ENCODE measurements at regions not wholly inside any gene's neighbourhood (a gene's known extent, or its start where the extent isn't known, plus 50 kb on each side); places are given as distances from the start of the nearest gene placed in this dataset.

- TF ChIP-seq POLR2AphosphoS5 (IDR thresholded peaks at IDR 0.05; ENCODE audit: low read depth) (no peak), CREB1 (CRISPR knock-in tag; IDR thresholded peaks at IDR 0.05; ENCODE audit: low read depth) (no peak), EZH2 (IDR thresholded peaks at IDR 0.05; ENCODE audit: low read depth, unreplicated experiment) (no peak), EZH2phosphoT487 (IDR thresholded peaks at IDR 0.05; ENCODE audit: unreplicated experiment) (no peak), STAT1 (IDR thresholded peaks at IDR 0.05; ENCODE audit: unreplicated experiment) (no peak), JUNB (IDR thresholded peaks at IDR 0.05; ENCODE audit: unreplicated experiment) (no peak), ZNF462 (CRISPR knock-in tag; IDR thresholded peaks at IDR 0.05) (no peak), NANOG (IDR thresholded peaks at IDR 0.05; ENCODE audit: borderline replicate concordance) (no peak), ZNF114 (CRISPR knock-in tag; IDR thresholded peaks at IDR 0.05) (no peak), ZNF331 (CRISPR knock-in tag; IDR thresholded peaks at IDR 0.05; ENCODE audit: low read depth) (no peak)
- TF ChIP-seq, protein P1, sequence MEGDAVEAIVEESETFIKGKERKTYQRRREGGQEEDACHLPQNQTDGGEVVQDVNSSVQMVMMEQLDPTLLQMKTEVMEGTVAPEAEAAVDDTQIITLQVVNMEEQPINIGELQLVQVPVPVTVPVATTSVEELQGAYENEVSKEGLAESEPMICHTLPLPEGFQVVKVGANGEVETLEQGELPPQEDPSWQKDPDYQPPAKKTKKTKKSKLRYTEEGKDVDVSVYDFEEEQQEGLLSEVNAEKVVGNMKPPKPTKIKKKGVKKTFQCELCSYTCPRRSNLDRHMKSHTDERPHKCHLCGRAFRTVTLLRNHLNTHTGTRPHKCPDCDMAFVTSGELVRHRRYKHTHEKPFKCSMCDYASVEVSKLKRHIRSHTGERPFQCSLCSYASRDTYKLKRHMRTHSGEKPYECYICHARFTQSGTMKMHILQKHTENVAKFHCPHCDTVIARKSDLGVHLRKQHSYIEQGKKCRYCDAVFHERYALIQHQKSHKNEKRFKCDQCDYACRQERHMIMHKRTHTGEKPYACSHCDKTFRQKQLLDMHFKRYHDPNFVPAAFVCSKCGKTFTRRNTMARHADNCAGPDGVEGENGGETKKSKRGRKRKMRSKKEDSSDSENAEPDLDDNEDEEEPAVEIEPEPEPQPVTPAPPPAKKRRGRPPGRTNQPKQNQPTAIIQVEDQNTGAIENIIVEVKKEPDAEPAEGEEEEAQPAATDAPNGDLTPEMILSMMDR (conservative IDR thresholded peaks at IDR 0.05; ENCODE audit: low read depth in 2 of 2), result no peak
- TF ChIP-seq, protein P2, sequence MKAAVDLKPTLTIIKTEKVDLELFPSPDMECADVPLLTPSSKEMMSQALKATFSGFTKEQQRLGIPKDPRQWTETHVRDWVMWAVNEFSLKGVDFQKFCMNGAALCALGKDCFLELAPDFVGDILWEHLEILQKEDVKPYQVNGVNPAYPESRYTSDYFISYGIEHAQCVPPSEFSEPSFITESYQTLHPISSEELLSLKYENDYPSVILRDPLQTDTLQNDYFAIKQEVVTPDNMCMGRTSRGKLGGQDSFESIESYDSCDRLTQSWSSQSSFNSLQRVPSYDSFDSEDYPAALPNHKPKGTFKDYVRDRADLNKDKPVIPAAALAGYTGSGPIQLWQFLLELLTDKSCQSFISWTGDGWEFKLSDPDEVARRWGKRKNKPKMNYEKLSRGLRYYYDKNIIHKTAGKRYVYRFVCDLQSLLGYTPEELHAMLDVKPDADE (IDR thresholded peaks at IDR 0.05), result no peak
- TF ChIP-seq, protein P3, sequence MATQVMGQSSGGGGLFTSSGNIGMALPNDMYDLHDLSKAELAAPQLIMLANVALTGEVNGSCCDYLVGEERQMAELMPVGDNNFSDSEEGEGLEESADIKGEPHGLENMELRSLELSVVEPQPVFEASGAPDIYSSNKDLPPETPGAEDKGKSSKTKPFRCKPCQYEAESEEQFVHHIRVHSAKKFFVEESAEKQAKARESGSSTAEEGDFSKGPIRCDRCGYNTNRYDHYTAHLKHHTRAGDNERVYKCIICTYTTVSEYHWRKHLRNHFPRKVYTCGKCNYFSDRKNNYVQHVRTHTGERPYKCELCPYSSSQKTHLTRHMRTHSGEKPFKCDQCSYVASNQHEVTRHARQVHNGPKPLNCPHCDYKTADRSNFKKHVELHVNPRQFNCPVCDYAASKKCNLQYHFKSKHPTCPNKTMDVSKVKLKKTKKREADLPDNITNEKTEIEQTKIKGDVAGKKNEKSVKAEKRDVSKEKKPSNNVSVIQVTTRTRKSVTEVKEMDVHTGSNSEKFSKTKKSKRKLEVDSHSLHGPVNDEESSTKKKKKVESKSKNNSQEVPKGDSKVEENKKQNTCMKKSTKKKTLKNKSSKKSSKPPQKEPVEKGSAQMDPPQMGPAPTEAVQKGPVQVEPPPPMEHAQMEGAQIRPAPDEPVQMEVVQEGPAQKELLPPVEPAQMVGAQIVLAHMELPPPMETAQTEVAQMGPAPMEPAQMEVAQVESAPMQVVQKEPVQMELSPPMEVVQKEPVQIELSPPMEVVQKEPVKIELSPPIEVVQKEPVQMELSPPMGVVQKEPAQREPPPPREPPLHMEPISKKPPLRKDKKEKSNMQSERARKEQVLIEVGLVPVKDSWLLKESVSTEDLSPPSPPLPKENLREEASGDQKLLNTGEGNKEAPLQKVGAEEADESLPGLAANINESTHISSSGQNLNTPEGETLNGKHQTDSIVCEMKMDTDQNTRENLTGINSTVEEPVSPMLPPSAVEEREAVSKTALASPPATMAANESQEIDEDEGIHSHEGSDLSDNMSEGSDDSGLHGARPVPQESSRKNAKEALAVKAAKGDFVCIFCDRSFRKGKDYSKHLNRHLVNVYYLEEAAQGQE (IDR thresholded peaks at IDR 0.05; ENCODE audit: unreplicated experiment), result no peak
These were observed 138.4 kb upstream of the FRMD6 start for GRCh38 chr14:51513281-51513680.
